ENCODE measurements at regions not wholly inside any gene's neighbourhood (a gene's known extent, or its start where the extent isn't known, plus 50 kb on each side); places are given as distances from the start of the nearest gene placed in this dataset.

DNA sequence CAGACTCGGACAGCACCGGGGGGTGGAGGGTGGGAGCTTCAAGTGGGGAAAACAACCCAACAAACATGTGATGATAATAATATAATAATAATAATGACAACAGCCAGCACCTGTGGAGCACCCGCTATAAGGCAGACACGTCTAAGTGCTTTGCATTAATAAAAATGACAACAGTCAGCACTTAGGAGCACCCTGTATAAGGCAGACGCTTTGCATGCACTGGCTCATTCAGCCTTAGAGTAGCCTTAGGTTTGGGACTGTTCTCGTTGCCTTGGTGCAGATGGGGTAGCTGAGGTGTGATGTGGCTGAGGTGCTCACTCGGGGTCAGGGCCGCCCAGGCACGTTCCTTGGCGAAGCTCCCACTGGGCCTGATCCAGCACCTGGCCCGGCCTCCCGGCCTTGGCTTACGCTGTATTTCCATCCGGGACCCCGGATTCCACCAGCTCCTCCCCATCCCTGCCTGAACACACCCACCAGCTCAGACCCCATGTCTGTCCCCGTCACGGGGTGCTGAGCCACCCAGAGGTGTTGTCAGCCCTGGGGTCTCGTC is 144.0 kb upstream of the CIBAR2 start:
- DNase-seq (ENCODE audit: low read depth) = no peak
- Histone ChIP-seq H3K4me3 (ENCODE audit: low read depth, low read length) (no peak overlapping the region), H3K36me3 (ENCODE audit: control insufficient read depth, insufficient read depth, low read length) (no peaks in the 10 kb centered on the region; the same call in 1 of the 2 replicates), H3K27me3 (ENCODE audit: control insufficient read depth, insufficient read depth, low read length) (no peaks in the 10 kb centered on the region)
- ChIA-PET POLR2A (no interaction called here), CTCF (interaction anchor here (0.9 to 3.3 kb wide), 4 partner anchors 11 to 141 kb away, joined by 3 to 14 read pairs (median 8); no protein-coding TSS in a partner anchor)
- TF ChIP-seq CTCF (IDR thresholded peaks at IDR 0.05; ENCODE audit: insufficient read depth, low read depth, low read length) = no peak

- TF ChIP-seq CTCF (IDR thresholded peaks at IDR 0.05; ENCODE audit: insufficient read depth, low read depth, low read length) = no peak
- Histone ChIP-seq H3K4me3 (ENCODE audit: low read depth, low read length) (no peak overlapping the region), H3K27me3 (ENCODE audit: control insufficient read depth, insufficient read depth, low read length) (no peaks in the 10 kb centered on the region), H3K36me3 (ENCODE audit: control insufficient read depth, insufficient read depth, low read length) (no peaks in the 10 kb centered on the region; the same call in 1 of the 2 replicates)
- POLR2A ChIA-PET = no interaction called here
- CTCF ChIA-PET = interaction anchor here (2.5 to 3.3 kb wide), 4 partner anchors 10 to 142 kb away, joined by 10 to 14 read pairs (median 12); no protein-coding TSS in a partner anchor
- DNase-seq (ENCODE audit: low read depth) = no peak
Observed at GRCh38 chr16:85257483-85257882, 145.2 kb upstream of the CIBAR2 start.

DNA sequence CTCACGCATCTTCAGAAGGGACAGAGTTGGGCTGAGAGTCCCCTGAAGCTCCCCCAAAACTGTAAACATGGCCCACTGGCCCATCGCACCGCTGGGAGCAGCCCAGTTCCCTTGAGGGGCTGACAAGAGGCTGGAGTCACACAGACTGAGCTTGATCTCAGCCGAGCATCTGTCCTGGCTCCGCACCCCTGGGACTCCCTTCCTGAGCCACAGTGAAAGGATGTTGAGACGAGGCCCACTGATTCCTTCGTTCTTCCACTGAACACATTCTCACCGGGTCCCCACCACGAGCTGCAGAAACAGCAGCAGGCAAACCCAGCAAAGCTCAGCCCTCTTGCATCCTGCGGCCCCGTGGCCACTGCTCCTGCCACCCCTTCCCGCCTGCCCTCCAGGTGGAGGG is 145.9 kb upstream of the CIBAR2 start:
- no peak for DNase-seq (ENCODE audit: low read depth)
- Histone ChIP-seq H3K27me3 (ENCODE audit: control insufficient read depth, insufficient read depth, low read length) (no peaks in the 10 kb centered on the region), H3K36me3 (ENCODE audit: control insufficient read depth, insufficient read depth, low read length) (no peaks in the 10 kb centered on the region; the same call in 1 of the 2 replicates), H3K4me3 (ENCODE audit: low read depth, low read length) (no peak overlapping the region)
- TF ChIP-seq CTCF (IDR thresholded peaks at IDR 0.05; ENCODE audit: insufficient read depth, low read depth, low read length) = no peak
- CTCF ChIA-PET = interaction anchor here (1.3 to 3.3 kb wide), 5 partner anchors 10 to 460 kb away, joined by 3 to 14 read pairs (median 11); no protein-coding TSS in a partner anchor
- POLR2A ChIA-PET = no interaction called here

- no peak overlapping the region for H3K4me3 ChIP-seq (ENCODE audit: low read depth, low read length)
- no peaks in the 10 kb centered on the region for H3K27me3 ChIP-seq (ENCODE audit: control insufficient read depth, insufficient read depth, low read length)
- POLR2A ChIA-PET = no interaction called here
- no peaks in the 10 kb centered on the region; the same call in 1 of the 2 replicates for H3K36me3 ChIP-seq (ENCODE audit: control insufficient read depth, insufficient read depth, low read length)
- no peak for DNase-seq (ENCODE audit: low read depth)
- TF ChIP-seq CTCF (IDR thresholded peaks at IDR 0.05; ENCODE audit: insufficient read depth, low read depth, low read length) = no peak
- CTCF ChIA-PET = interaction anchor here (1.3 to 3.3 kb wide), 6 partner anchors 11 to 460 kb away, joined by 3 to 14 read pairs (median 10); no protein-coding TSS in a partner anchor
Observed at GRCh38 chr16:85258629-85259028, 146.4 kb upstream of the CIBAR2 start.

DNA sequence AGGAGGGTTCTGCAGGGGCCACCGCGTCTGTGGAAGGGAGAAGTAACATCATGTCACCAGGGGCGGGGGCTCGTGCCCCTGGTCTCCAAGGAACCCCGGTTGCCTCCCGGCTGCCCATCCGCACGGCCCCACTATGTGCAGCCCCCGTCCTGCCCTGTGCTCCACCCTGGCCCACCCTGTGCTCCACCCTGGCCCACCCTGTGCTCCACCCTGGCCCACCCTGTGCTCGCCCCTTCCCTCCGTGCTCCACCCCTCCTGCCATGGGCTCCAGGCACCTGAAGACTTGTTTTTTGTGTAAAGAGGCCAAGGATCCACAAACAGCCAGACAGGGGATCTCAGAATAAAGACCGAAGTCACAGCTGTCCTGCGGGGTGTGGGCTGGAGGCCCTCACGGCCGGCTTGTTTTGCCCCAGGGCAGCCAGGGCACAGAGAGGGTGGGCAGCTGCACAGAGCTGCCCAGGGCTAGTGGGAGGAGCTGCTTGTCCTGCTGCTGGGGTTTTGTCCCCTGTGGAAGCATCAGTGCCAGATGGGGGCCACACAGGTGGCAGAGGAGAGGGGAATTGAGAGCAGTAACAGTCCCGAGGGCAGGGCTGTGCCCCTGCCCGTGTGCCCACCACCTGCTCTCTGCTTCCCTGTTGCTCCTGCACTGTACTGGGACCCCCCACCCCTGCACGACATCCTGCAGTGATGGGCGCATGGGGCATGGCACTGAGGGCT is 147.0 kb upstream of the CIBAR2 start:
- ChIA-PET CTCF (interaction anchor here (1.3 to 3.3 kb wide), 5 partner anchors 11 to 459 kb away, joined by 3 to 14 read pairs (median 10); no protein-coding TSS in a partner anchor), POLR2A (no interaction called here)
- TF ChIP-seq CTCF (IDR thresholded peaks at IDR 0.05; ENCODE audit: insufficient read depth, low read depth, low read length) = no peak
- Histone ChIP-seq H3K36me3 (ENCODE audit: control insufficient read depth, insufficient read depth, low read length) (no peaks in the 10 kb centered on the region; the same call in 1 of the 2 replicates), H3K27me3 (ENCODE audit: control insufficient read depth, insufficient read depth, low read length) (no peaks in the 10 kb centered on the region), H3K4me3 (ENCODE audit: low read depth, low read length) (no peak overlapping the region)
- no peak for DNase-seq (ENCODE audit: low read depth)

Measured in BJ (cell line).